ENCODE measurements at regions not wholly inside any gene's neighbourhood (a gene's known extent, or its start where the extent isn't known, plus 50 kb on each side); places are given as distances from the start of the nearest gene placed in this dataset.

- H3K9ac ChIP-seq (ENCODE audit: low read length): no peak overlapping the region
- no peak overlapping the region for H3K4me3 ChIP-seq (ENCODE audit: low read length)
- no peak overlapping the region for H2AFZ ChIP-seq (ENCODE audit: low read length)
- no peaks in the 10 kb centered on the region for H3K27me3 ChIP-seq (replicated peaks; ENCODE audit: insufficient read depth, low read length)
- H3K36me3 ChIP-seq (replicated peaks; ENCODE audit: insufficient read depth, low read length): no peaks in the 10 kb centered on the region
- no peaks in the 10 kb centered on the region for H3K9me2 ChIP-seq (replicated peaks; ENCODE audit: insufficient read depth, low read length)
- H3K27ac ChIP-seq (ENCODE audit: low read length): no peak overlapping the region
- TF ChIP-seq CTCF (IDR thresholded peaks at IDR 0.05; ENCODE audit: low read length) (no peak), EZH2phosphoT487 (IDR thresholded peaks at IDR 0.05; ENCODE audit: low read length) (no peak), EZH2 (optimal IDR thresholded peaks at IDR 0.05; ENCODE audit: low read depth, low read length) (no peak)
- DNase-seq: no peak
- no peaks in the 10 kb centered on the region for H3K9me3 ChIP-seq (replicated peaks; ENCODE audit: insufficient read depth, low read length)
- H3K4me1 ChIP-seq (ENCODE audit: low read length): peaks cover 13% of the 10 kb centered on the region
- no peaks in the 10 kb centered on the region for H4K20me1 ChIP-seq (ENCODE audit: insufficient read depth, low read length)
- H3K79me2 ChIP-seq (ENCODE audit: low read length): no peaks in the 10 kb centered on the region
- no peak overlapping the region for H3K4me2 ChIP-seq (ENCODE audit: low read depth, low read length)
- H3F3A ChIP-seq (ENCODE audit: insufficient read depth, low read length): no peaks in the 10 kb centered on the region
Observed at GRCh38 chr4:11685481-11685880, 256.8 kb upstream of the HS3ST1 start.

GRCh38 chr4:11675051-11675800 is 246.5 kb upstream of the HS3ST1 start:
- no peak for DNase-seq
- Histone ChIP-seq H3K27me3 (replicated peaks; ENCODE audit: insufficient read depth, low read length) (no peaks in the 10 kb centered on the region), H4K20me1 (ENCODE audit: insufficient read depth, low read length) (no peaks in the 10 kb centered on the region), H3K4me2 (ENCODE audit: low read depth, low read length) (no peak overlapping the region), H3F3A (ENCODE audit: insufficient read depth, low read length) (no peaks in the 10 kb centered on the region), H3K9me2 (replicated peaks; ENCODE audit: insufficient read depth, low read length) (no peaks in the 10 kb centered on the region), H2AFZ (ENCODE audit: low read length) (no peak overlapping the region), H3K9ac (ENCODE audit: low read length) (no peak overlapping the region), H3K36me3 (replicated peaks; ENCODE audit: insufficient read depth, low read length) (no peaks in the 10 kb centered on the region), H3K4me1 (ENCODE audit: low read length) (no peaks in the 10 kb centered on the region), H3K9me3 (replicated peaks; ENCODE audit: insufficient read depth, low read length) (no peaks in the 10 kb centered on the region), H3K4me3 (ENCODE audit: low read length) (no peak overlapping the region), H3K27ac (ENCODE audit: low read length) (no peak overlapping the region), H3K79me2 (ENCODE audit: low read length) (no peaks in the 10 kb centered on the region)
- TF ChIP-seq EZH2 (optimal IDR thresholded peaks at IDR 0.05; ENCODE audit: low read depth, low read length) (no peak), EZH2phosphoT487 (IDR thresholded peaks at IDR 0.05; ENCODE audit: low read length) (no peak), CTCF (IDR thresholded peaks at IDR 0.05; ENCODE audit: low read length) (no peak)

GRCh38 chr4:11670304-11670703 is 241.6 kb upstream of the HS3ST1 start:
- H3K4me3 ChIP-seq (ENCODE audit: low read length): no peak overlapping the region
- no peaks in the 10 kb centered on the region for H3K9me3 ChIP-seq (replicated peaks; ENCODE audit: insufficient read depth, low read length)
- H3K27me3 ChIP-seq (replicated peaks; ENCODE audit: insufficient read depth, low read length): no peaks in the 10 kb centered on the region
- H3K4me2 ChIP-seq (ENCODE audit: low read depth, low read length): no peak overlapping the region
- H3K27ac ChIP-seq (ENCODE audit: low read length): no peak overlapping the region
- DNase-seq: no peak
- TF ChIP-seq EZH2 (optimal IDR thresholded peaks at IDR 0.05; ENCODE audit: low read depth, low read length) (no peak), CTCF (IDR thresholded peaks at IDR 0.05; ENCODE audit: low read length) (no peak), EZH2phosphoT487 (IDR thresholded peaks at IDR 0.05; ENCODE audit: low read length) (no peak)
- no peaks in the 10 kb centered on the region for H3F3A ChIP-seq (ENCODE audit: insufficient read depth, low read length)
- no peak overlapping the region for H3K9ac ChIP-seq (ENCODE audit: low read length)
- H3K36me3 ChIP-seq (replicated peaks; ENCODE audit: insufficient read depth, low read length): no peaks in the 10 kb centered on the region
- no peaks in the 10 kb centered on the region for H4K20me1 ChIP-seq (ENCODE audit: insufficient read depth, low read length)
- no peak overlapping the region for H2AFZ ChIP-seq (ENCODE audit: low read length)
- no peaks in the 10 kb centered on the region for H3K79me2 ChIP-seq (ENCODE audit: low read length)
- H3K9me2 ChIP-seq (replicated peaks; ENCODE audit: insufficient read depth, low read length): no peaks in the 10 kb centered on the region
- no peaks in the 10 kb centered on the region for H3K4me1 ChIP-seq (ENCODE audit: low read length)
